Uterus (tissue), 3 donors: ENCODE measurements at regions not wholly inside any gene's neighbourhood (a gene's known extent, or its start where the extent isn't known, plus 50 kb on each side); places are given as distances from the start of the nearest gene placed in this dataset.

Experiments
- DNase-seq, 2 donors: peaks; one replicate each; pipeline ENCODE4 v3.0.0-alpha.2; 2019 to 2020
- H3K27ac ChIP-seq, 2 donors: fragments of 200-600 bp; sonication (generic); 1 replicate in 1 of 2; 2 replicates in 1 of 2; pipeline ENCODE4 v1.5.1; 2016 to 2018
- H3K27me3 ChIP-seq, 2 donors: fragments of 200-600 bp; sonication (generic); one replicate each; pipeline ENCODE4 v1.5.1; 2018 to 2019; ENCODE audit warnings: control low read depth in 1 of 2
- H3K36me3 ChIP-seq, 2 donors: fragments of 200-600 bp; sonication (generic); one replicate each; pipeline ENCODE4 v1.5.1; 2019; ENCODE audit warnings: control low read depth in 1 of 2
- H3K4me1 ChIP-seq, 2 donors: fragments of 200-600 bp; sonication (generic); one replicate each; pipeline ENCODE4 v1.5.1; 2018 to 2019; ENCODE audit warnings: control low read depth in 1 of 2
- H3K4me3 ChIP-seq, 2 donors: fragments of 200-600 bp; sonication (generic); 1 replicate in 1 of 2; 2 replicates in 1 of 2; pipeline ENCODE4 v1.5.1; 2018 to 2019; ENCODE audit warnings: mild to moderate bottlenecking in 1 of 2
- H3K9me3 ChIP-seq, 2 donors: fragments of 200-600 bp; sonication (generic); one replicate each; pipeline ENCODE4 v1.5.1; 2019; ENCODE audit warnings: control low read depth in 1 of 2
- CTCF ChIP-seq, 4 experiments: fragments of 200-600 bp in 2 of 4; fragments of 450-650 bp in 2 of 4; sonication (generic) in 2 of 4; IDR thresholded peaks; one replicate each; pipeline ENCODE4 v1.5.1; 2016 to 2019; ENCODE audit warnings: antibody characterized with exemption in 4 of 4, mild to moderate bottlenecking in 2 of 4, moderate library complexity in 1 of 4
- POLR2A ChIP-seq, 2 donors: fragments of 450-650 bp; IDR thresholded peaks; one replicate each; pipeline ENCODE4 v1.6.1; 2016; ENCODE audit warnings: antibody characterized with exemption in 2 of 2, mild to moderate bottlenecking in 1 of 2, moderate library complexity in 1 of 2
- intact Hi-C: fragments of 100-400 bp; cut with DNase I; formaldehyde crosslinking; loops from one replicate; pipeline ENCODE4 v1.15.1; 2023; ENCODE audit warnings: low total_unique reads
- donor health status: DM: yes; HTN: yes; CAD: no.

- no peak for TF ChIP-seq POLR2A (IDR thresholded peaks at IDR 0.05)
- TF ChIP-seq CTCF (IDR thresholded peaks at IDR 0.05) = no peak
- DNase-seq = no peak
- H3K9me3 ChIP-seq = no peaks in the 10 kb centered on the region
- H3K27me3 ChIP-seq = no peaks in the 10 kb centered on the region
- H3K36me3 ChIP-seq = no peaks in the 10 kb centered on the region
- intact Hi-C loops = no loop called here
- H3K27ac ChIP-seq = no peak overlapping the region
- H3K4me1 ChIP-seq = no peaks in the 10 kb centered on the region
- H3K4me3 ChIP-seq = no peak overlapping the region
Measured at GRCh38 chr2:133801946-133802345, 233.7 kb upstream of the NCKAP5 start.

- TF ChIP-seq CTCF (IDR thresholded peaks at IDR 0.05) = no peak
- TF ChIP-seq POLR2A (IDR thresholded peaks at IDR 0.05) = no peak
- Histone ChIP-seq H3K36me3 (no peaks in the 10 kb centered on the region), H3K27ac (no peak overlapping the region), H3K4me1 (no peaks in the 10 kb centered on the region), H3K4me3 (no peak overlapping the region), H3K9me3 (no peaks in the 10 kb centered on the region), H3K27me3 (no peaks in the 10 kb centered on the region)
- no peak for DNase-seq
- intact Hi-C loops = no loop called here
Measured at GRCh38 chr2:133802409-133803039, 234.3 kb upstream of the NCKAP5 start.

DNA sequence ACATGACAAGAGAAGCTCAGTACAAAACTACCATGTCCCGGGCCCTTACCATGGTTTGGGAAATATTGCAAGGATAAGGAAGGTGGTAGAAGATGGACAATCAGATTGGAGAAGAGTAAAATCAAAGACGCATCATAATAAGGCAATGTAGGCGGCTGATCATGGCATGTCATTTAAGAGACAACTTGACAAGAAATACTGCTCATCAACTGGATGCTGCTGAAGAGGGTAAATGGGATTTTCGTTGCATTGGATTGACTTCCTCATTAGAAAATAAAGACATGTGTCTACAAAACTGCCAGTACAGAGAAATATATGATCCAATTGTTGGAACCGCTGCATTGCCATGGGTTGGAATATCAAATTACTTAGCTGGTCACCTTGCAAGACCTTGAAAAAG is 238.3 kb upstream of the NCKAP5 start:
- intact Hi-C loops = no loop called here
- no peak overlapping the region for H3K27ac ChIP-seq
- H3K36me3 ChIP-seq = no peaks in the 10 kb centered on the region
- H3K27me3 ChIP-seq = no peaks in the 10 kb centered on the region
- no peaks in the 10 kb centered on the region for H3K4me1 ChIP-seq
- no peaks in the 10 kb centered on the region for H3K9me3 ChIP-seq
- TF ChIP-seq CTCF (IDR thresholded peaks at IDR 0.05) = no peak
- no peak for TF ChIP-seq POLR2A (IDR thresholded peaks at IDR 0.05)
- H3K4me3 ChIP-seq = no peak overlapping the region
- no peak for DNase-seq

DNA sequence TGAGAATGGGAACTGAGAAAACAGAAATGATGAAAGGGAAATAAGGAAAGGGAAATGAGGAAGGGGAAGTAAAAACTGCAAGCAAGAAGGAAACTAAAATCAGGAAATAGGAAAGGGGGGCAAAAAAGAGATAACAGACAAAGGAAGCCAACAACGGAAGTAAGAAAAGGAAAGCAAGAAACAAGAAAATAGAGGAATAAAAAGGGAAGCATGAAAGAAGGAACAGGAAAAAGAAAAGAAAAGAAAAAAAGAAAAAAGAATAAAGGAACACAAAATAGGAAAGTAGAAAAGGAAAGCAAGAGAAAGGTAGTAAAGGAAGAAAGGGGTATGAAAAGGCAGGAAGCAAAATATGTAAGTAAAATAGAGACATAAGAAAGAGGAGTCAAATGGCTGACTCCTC is 241.2 kb upstream of the NCKAP5 start:
- Histone ChIP-seq H3K9me3 (no peaks in the 10 kb centered on the region), H3K36me3 (no peaks in the 10 kb centered on the region), H3K4me1 (no peaks in the 10 kb centered on the region), H3K27ac (no peak overlapping the region), H3K27me3 (no peaks in the 10 kb centered on the region), H3K4me3 (no peak overlapping the region)
- no peak for DNase-seq
- TF ChIP-seq POLR2A (IDR thresholded peaks at IDR 0.05) (no peak), CTCF (IDR thresholded peaks at IDR 0.05) (no peak)
- intact Hi-C loops = no loop called here

GRCh38 chr2:133810559-133810958 is 242.3 kb upstream of the NCKAP5 start:
- H3K27me3 ChIP-seq = no peaks in the 10 kb centered on the region
- H3K27ac ChIP-seq = no peak overlapping the region
- no peaks in the 10 kb centered on the region for H3K9me3 ChIP-seq
- no peaks in the 10 kb centered on the region for H3K4me1 ChIP-seq
- no peaks in the 10 kb centered on the region for H3K36me3 ChIP-seq
- H3K4me3 ChIP-seq = no peak overlapping the region
- no peak for DNase-seq
- TF ChIP-seq POLR2A (IDR thresholded peaks at IDR 0.05) (no peak), CTCF (IDR thresholded peaks at IDR 0.05) (no peak)
- intact Hi-C loops = no loop called here
